ENCODE measurements at regions not wholly inside any gene's neighbourhood (a gene's known extent, or its start where the extent isn't known, plus 50 kb on each side); places are given as distances from the start of the nearest gene placed in this dataset.

DNA sequence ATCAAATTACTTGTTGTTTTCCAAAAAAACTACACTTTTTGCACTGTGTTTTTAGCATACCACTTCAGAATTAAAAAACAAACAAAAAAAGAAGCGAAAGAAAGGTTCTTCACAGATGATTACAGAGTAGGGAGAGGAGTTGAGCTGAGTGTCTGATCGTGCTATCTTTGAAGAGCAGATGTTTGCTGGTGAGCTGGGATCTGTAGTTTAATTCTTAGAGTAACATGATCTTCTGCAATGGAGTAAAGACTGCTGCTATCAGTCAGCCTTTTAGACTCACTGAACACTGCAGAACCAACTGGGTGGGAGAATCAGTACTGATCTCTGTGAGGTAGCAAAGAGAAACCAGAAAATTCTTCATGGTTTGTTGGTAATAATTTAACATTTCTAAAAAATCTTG, 1197.8 kb upstream of the SORCS1 start:
- DNase-seq (ENCODE audit: low read depth in 1 of 2, low spot score in 2 of 2), result no peak
- no peak overlapping the region for H4K8ac ChIP-seq (ENCODE audit: extremely low read depth, insufficient read depth, low read length)
- no peaks in the 10 kb centered on the region for H3K23me2 ChIP-seq (ENCODE audit: low read depth, low read length)
- no peak overlapping the region for H2BK12ac ChIP-seq (ENCODE audit: low read depth, low read length)
- no peak overlapping the region for H3K18ac ChIP-seq (ENCODE audit: extremely low read depth, low read length)
- ChIA-PET POLR2A (ENCODE audit: partially characterized antibody) (no interaction called here), CTCF (ENCODE audit: partially characterized antibody) (no interaction called here)
- no peak for TF ChIP-seq MAFK (IDR thresholded peaks at IDR 0.05; ENCODE audit: low read depth, low read length)
- no peak for TF ChIP-seq FOSL1 (IDR thresholded peaks at IDR 0.05; ENCODE audit: insufficient read depth, low read depth, low read length)
- no peak overlapping the region for H3K4ac ChIP-seq (replicated peaks; ENCODE audit: insufficient read length, low read depth, low read length)
- FAIRE-seq, result no peak
- no peak overlapping the region for H4K91ac ChIP-seq (replicated peaks; ENCODE audit: insufficient read length, low read length)
- no peaks in the 10 kb centered on the region for H3K79me1 ChIP-seq (ENCODE audit: low read depth, low read length)
- H3K56ac ChIP-seq (replicated peaks; ENCODE audit: insufficient read length, low read depth, low read length), result no peak overlapping the region
- no peak overlapping the region for H2BK20ac ChIP-seq (ENCODE audit: low read length)
- no peak overlapping the region for H3K14ac ChIP-seq (ENCODE audit: insufficient read length)
- H2BK5ac ChIP-seq (ENCODE audit: low read depth, low read length), result no peak overlapping the region
- H4K20me1 ChIP-seq (replicated peaks in 1 of 2; ENCODE audit: control insufficient read depth in 1 of 2, insufficient read depth in 2 of 2, low read length in 2 of 2), result no peaks in the 10 kb centered on the region
- H3K23ac ChIP-seq (ENCODE audit: insufficient read length), result no peak overlapping the region
- no peak overlapping the region for H3K4me3 ChIP-seq (ENCODE audit: extremely low read depth in 1 of 4, insufficient read depth in 2 of 4, low read depth in 3 of 4, low read length in 4 of 4)
- H3K27ac ChIP-seq (ENCODE audit: low read depth, low read length), result no peak overlapping the region
- H3K36me3 ChIP-seq (ENCODE audit: control insufficient read depth in 2 of 4, insufficient read depth in 4 of 4, low read length in 3 of 4), result no peaks in the 10 kb centered on the region
- H2BK120ac ChIP-seq (replicated peaks; ENCODE audit: low read depth, low read length), result no peak overlapping the region
- no peak overlapping the region for H2AK5ac ChIP-seq (ENCODE audit: low read depth, low read length)
- no peaks in the 10 kb centered on the region for H3K27me3 ChIP-seq (replicated peaks in 1 of 4; ENCODE audit: control insufficient read depth in 3 of 4, extremely low read depth in 1 of 4, insufficient read depth in 3 of 4, low read length in 3 of 4)
- H3K9me3 ChIP-seq (ENCODE audit: insufficient read depth in 2 of 2, low read depth in 1 of 2, low read length in 1 of 2), result no peaks in the 10 kb centered on the region
- no peak overlapping the region for H3K4me2 ChIP-seq (ENCODE audit: insufficient read depth in 1 of 2, low read depth in 2 of 2, low read length in 2 of 2)
- H4K5ac ChIP-seq (ENCODE audit: insufficient read length, low read depth, low read length), result no peak overlapping the region
- no peak overlapping the region for H2BK15ac ChIP-seq (ENCODE audit: low read length)
- 93% methylated on average over 2 of the region's 2 CpGs; no CpG with 5 or more reads in 1 of the 2 experiments for WGBS, 2 experiments (ENCODE audit: extremely low coverage in 1 of 2, insufficient coverage in 1 of 2, insufficient read length in 1 of 2, insufficient replicate concordance in 2 of 2, low coverage in 1 of 2, low lambda C conversion rate in 2 of 2, missing lambda C conversion rate in 1 of 2)
- no peak overlapping the region for H3K9ac ChIP-seq (replicated peaks in 1 of 4; ENCODE audit: extremely low read depth in 1 of 4, low read depth in 3 of 4, low read length in 3 of 4)
- H3K79me2 ChIP-seq (ENCODE audit: control insufficient read depth in 1 of 2, insufficient read depth in 2 of 2, low read length in 2 of 2), result no peaks in the 10 kb centered on the region
- no peak overlapping the region for H2AFZ ChIP-seq (ENCODE audit: low read length)
- no peaks in the 10 kb centered on the region for H3K4me1 ChIP-seq (replicated peaks in 1 of 4; ENCODE audit: control insufficient read depth in 3 of 4, insufficient read depth in 4 of 4, low read length in 3 of 4)
